H1 (cell line): ENCODE measurements at regions not wholly inside any gene's neighbourhood (a gene's known extent, or its start where the extent isn't known, plus 50 kb on each side); places are given as distances from the start of the nearest gene placed in this dataset.

Experiments used
- CTCF ChIA-PET: fragments of 300-600 bp; sonication (Branson Sonifier 250); formaldehyde crosslinking; loops from one replicate; lab custom pipeline; 2021; ENCODE audit not compliant: partially characterized antibody; lab: Charles Lee
- POLR2A ChIA-PET: fragments of 300-600 bp; sonication (Branson Sonifier 250); formaldehyde crosslinking; loops from one replicate; lab custom pipeline; 2021; ENCODE audit warnings: inconsistent platforms; ENCODE audit not compliant: partially characterized antibody; lab: Charles Lee
- DNase-seq, 2 experiments: peaks; one replicate each; pipeline versions ENCODE4 v3.0.0 to v3.0.0-alpha.2; 2010 to 2022; ENCODE audit warnings: low spot score in 2 of 2, low read depth in 1 of 2, mixed read lengths in 1 of 2
- FAIRE-seq: peaks from 2 replicates; lab custom pipeline; 2011; peaks lifted over from hg19 to GRCh38; lab: Jason Lieb, UNC
- H2AFZ ChIP-seq: 2 replicates; pipeline ENCODE4 v1.8.1; 2012; ENCODE audit warnings: low read length, inconsistent platforms
- H2AK5ac ChIP-seq: 2 replicates; pipeline ENCODE4 v1.6.1; 2013; ENCODE audit warnings: low read depth, low read length
- H2BK120ac ChIP-seq: replicated peaks from 2 replicates; pipeline ENCODE3; 2013; ENCODE audit warnings: low read depth, low read length, inconsistent platforms
- H2BK12ac ChIP-seq: 2 replicates; pipeline ENCODE4 v1.6.1; 2013; ENCODE audit warnings: low read depth, low read length
- H2BK15ac ChIP-seq: 2 replicates; pipeline ENCODE4 v1.6.1; 2013; ENCODE audit warnings: low read length
- H2BK20ac ChIP-seq: 2 replicates; pipeline ENCODE4 v1.6.1; 2013; ENCODE audit warnings: low read length
- H2BK5ac ChIP-seq: 2 replicates; pipeline ENCODE4 v1.6.1; 2013; ENCODE audit warnings: low read depth, low read length
- H3K14ac ChIP-seq: 2 replicates; pipeline ENCODE4 v1.6.1; 2013; ENCODE audit warnings: inconsistent platforms; ENCODE audit not compliant: insufficient read length
- H3K18ac ChIP-seq: 2 replicates; pipeline ENCODE4 v1.6.1; 2013; ENCODE audit warnings: low read length; ENCODE audit errors: extremely low read depth
- H3K23ac ChIP-seq: 2 replicates; pipeline ENCODE4 v1.6.1; 2013; ENCODE audit warnings: inconsistent platforms; ENCODE audit not compliant: insufficient read length
- H3K23me2 ChIP-seq: 2 replicates; pipeline ENCODE4 v1.6.1; 2013; ENCODE audit warnings: low read depth, low read length
- H3K27ac ChIP-seq: 2 replicates; pipeline ENCODE4 v1.6.1; 2011; ENCODE audit warnings: low read depth, low read length, inconsistent platforms
- H3K27me3 ChIP-seq, 4 experiments: replicated peaks in 1 of 4; 1 replicate in 1 of 4; 2 replicates in 3 of 4; pipeline versions ENCODE4 v1.6.1 to v1.8.1; 2011 to 2013; ENCODE audit warnings: low read length in 3 of 4, mild to moderate bottlenecking in 3 of 4, inconsistent platforms in 2 of 4, mixed read lengths in 2 of 4, moderate library complexity in 1 of 4; ENCODE audit not compliant: control insufficient read depth in 3 of 4, insufficient read depth in 3 of 4; ENCODE audit errors: extremely low read depth in 1 of 4
- H3K36me3 ChIP-seq, 4 experiments: 2 replicates each; pipeline versions ENCODE4 v1.6.1 to v1.8.1; 2011 to 2013; ENCODE audit warnings: mild to moderate bottlenecking in 4 of 4, low read length in 3 of 4, moderate library complexity in 2 of 4, control low read depth in 1 of 4, inconsistent platforms in 1 of 4; ENCODE audit not compliant: insufficient read depth in 4 of 4, control insufficient read depth in 2 of 4
- H3K4ac ChIP-seq: replicated peaks from 2 replicates; pipeline ENCODE3; 2013; ENCODE audit warnings: low read length, low read depth, mixed read lengths, inconsistent platforms; ENCODE audit not compliant: insufficient read length
- H3K4me1 ChIP-seq, 4 experiments: replicated peaks in 1 of 4; 1 replicate in 1 of 4; 2 replicates in 3 of 4; pipeline versions ENCODE4 v1.6.1 to v1.8.1; 2011 to 2013; ENCODE audit warnings: low read length in 3 of 4, inconsistent platforms in 2 of 4, mixed read lengths in 1 of 4; ENCODE audit not compliant: insufficient read depth in 4 of 4, control insufficient read depth in 3 of 4
- H3K4me2 ChIP-seq, 2 experiments: 2 replicates each; pipeline versions ENCODE4 v1.6.1 to v1.8.1; 2011 to 2013; ENCODE audit warnings: low read depth in 2 of 2, low read length in 2 of 2, control low read depth in 1 of 2, inconsistent platforms in 1 of 2, mild to moderate bottlenecking in 1 of 2; ENCODE audit not compliant: insufficient read depth in 1 of 2
- H3K4me3 ChIP-seq, 4 experiments: fragments of 200-600, 300-600 bp in 1 of 4; sonication (generic), shearing (Covaris generic), sonication (Bioruptor Twin) in 1 of 4; 2 replicates each; pipeline versions ENCODE4 v1.5.1 to v1.8.1; 2011 to 2016; ENCODE audit warnings: low read length in 4 of 4, low read depth in 3 of 4, control low read depth in 2 of 4, inconsistent platforms in 2 of 4, mild to moderate bottlenecking in 2 of 4, mixed read lengths in 1 of 4, moderate library complexity in 1 of 4; ENCODE audit not compliant: insufficient read depth in 2 of 4; ENCODE audit errors: extremely low read depth in 1 of 4
- H3K56ac ChIP-seq: replicated peaks from 2 replicates; pipeline ENCODE3; 2013; ENCODE audit warnings: low read depth, mild to moderate bottlenecking, mixed read lengths, low read length, inconsistent platforms; ENCODE audit not compliant: insufficient read length
- H3K79me1 ChIP-seq: 2 replicates; pipeline ENCODE4 v1.6.1; 2013; ENCODE audit warnings: low read depth, low read length, control low read depth
- H3K79me2 ChIP-seq, 2 experiments: 2 replicates each; pipeline versions ENCODE4 v1.6.1 to v1.8.1; 2012 to 2013; ENCODE audit warnings: low read length in 2 of 2, mild to moderate bottlenecking in 2 of 2, inconsistent platforms in 1 of 2; ENCODE audit not compliant: insufficient read depth in 2 of 2, control insufficient read depth in 1 of 2
- H3K9ac ChIP-seq, 4 experiments: replicated peaks in 1 of 4; 1 replicate in 1 of 4; 2 replicates in 3 of 4; pipeline versions ENCODE4 v1.6.1 to v1.8.1; 2011 to 2013; ENCODE audit warnings: low read depth in 3 of 4, low read length in 3 of 4, control low read depth in 2 of 4, mild to moderate bottlenecking in 2 of 4, moderate library complexity in 2 of 4, inconsistent platforms in 1 of 4; ENCODE audit errors: extremely low read depth in 1 of 4
- H3K9me3 ChIP-seq, 2 experiments: 2 replicates each; pipeline versions ENCODE4 v1.6.1 to v1.8.1; 2012 to 2013; ENCODE audit warnings: mild to moderate bottlenecking in 2 of 2, moderate library complexity in 2 of 2, control low read depth in 1 of 2, inconsistent platforms in 1 of 2, low read depth in 1 of 2, low read length in 1 of 2, mixed read lengths in 1 of 2; ENCODE audit not compliant: insufficient read depth in 2 of 2
- H4K20me1 ChIP-seq, 2 experiments: replicated peaks in 1 of 2; 2 replicates each; pipeline versions ENCODE3 to v1.8.1; 2011 to 2013; ENCODE audit warnings: inconsistent platforms in 2 of 2, low read length in 2 of 2, mild to moderate bottlenecking in 1 of 2; ENCODE audit not compliant: insufficient read depth in 2 of 2, control insufficient read depth in 1 of 2
- H4K5ac ChIP-seq: 2 replicates; pipeline ENCODE4 v1.6.1; 2013; ENCODE audit warnings: low read length, low read depth, mixed read lengths, inconsistent platforms; ENCODE audit not compliant: insufficient read length
- H4K8ac ChIP-seq: 2 replicates; pipeline ENCODE4 v1.8.0; 2013; ENCODE audit warnings: mild to moderate bottlenecking, moderate library complexity, low read length, inconsistent platforms; ENCODE audit not compliant: insufficient read depth; ENCODE audit errors: extremely low read depth
- H4K91ac ChIP-seq: replicated peaks from 2 replicates; pipeline ENCODE3; 2013; ENCODE audit warnings: low read length, mixed read lengths, inconsistent platforms; ENCODE audit not compliant: insufficient read length
- ATF3 ChIP-seq: IDR thresholded peaks from 2 replicates; pipeline ENCODE4 v1.6.1; 2011; ENCODE audit warnings: low read depth, mild to moderate bottlenecking, low read length; ENCODE audit not compliant: insufficient read depth
- CBX5 ChIP-seq: fragments of 300-800, 300-1000 bp; sonication (generic); IDR thresholded peaks from 2 replicates; pipeline ENCODE4 v1.7.1; 2016; ENCODE audit warnings: antibody characterized with exemption, low read length, low read depth
- CTBP2 ChIP-seq: IDR thresholded peaks from 2 replicates; pipeline ENCODE4 v1.7.0; 2011; ENCODE audit warnings: borderline replicate concordance, mild to moderate bottlenecking, moderate library complexity, mixed read lengths, low read length; ENCODE audit not compliant: insufficient read depth, insufficient read length
- EGR1 ChIP-seq: IDR thresholded peaks from 2 replicates; pipeline ENCODE4 v1.6.1; 2011; ENCODE audit warnings: low read depth, low read length, borderline replicate concordance
- POLR2AphosphoS5 ChIP-seq: IDR thresholded peaks from 2 replicates; pipeline ENCODE4 v1.6.1; 2011; ENCODE audit warnings: low read depth, low read length
- SP2 ChIP-seq: IDR thresholded peaks from 2 replicates; pipeline ENCODE4 v1.6.1; 2012; ENCODE audit warnings: mild to moderate bottlenecking, low read length, inconsistent platforms
- SUZ12 ChIP-seq: fragments of 200-600 bp; sonication (generic); IDR thresholded peaks from 2 replicates; pipeline ENCODE4 v1.6.1; 2012; ENCODE audit warnings: mild to moderate bottlenecking, inconsistent platforms, low read length, moderate library complexity, mixed read lengths
- WGBS, 2 experiments: shearing (Covaris generic) in 1 of 2; methylation state at CpG; one replicate each; pipeline versions ENCODE4 v1.1.6 to v1.1.7; 2013 to 2015; ENCODE audit warnings: low lambda C conversion rate in 2 of 2, mixed read lengths in 2 of 2, inconsistent platforms in 1 of 2, low coverage in 1 of 2, missing lambda C conversion rate in 1 of 2; ENCODE audit not compliant: insufficient replicate concordance in 2 of 2, insufficient coverage in 1 of 2, insufficient read length in 1 of 2; ENCODE audit errors: extremely low coverage in 1 of 2, missing lambda C conversion rate in 1 of 2; 5-methylcytosine and 5-hydroxymethylcytosine counted together
- TF ChIP-seq, protein P1 (sequence below), 3 experiments: IDR thresholded peaks; 1 replicate in 2 of 3; 2 replicates in 1 of 3; pipeline versions ENCODE4 v1.5.1 to v1.6.1; 2011; ENCODE audit warnings: low read length in 3 of 3, mild to moderate bottlenecking in 3 of 3, inconsistent platforms in 2 of 3, low read depth in 1 of 3, moderate library complexity in 1 of 3; ENCODE audit not compliant: insufficient read depth in 1 of 3; ENCODE audit errors: control extremely low read depth in 1 of 3
- TF ChIP-seq, protein P2 (sequence below): IDR thresholded peaks from 2 replicates; pipeline ENCODE4 v1.6.1; 2012; ENCODE audit warnings: inconsistent platforms

GRCh38 chr1:177784409-177784808 is 185.4 kb downstream of the SEC16B start:
- WGBS, 2 experiments: 100% methylated on average over 1 of the region's 1 CpG; no CpG with 5 or more reads in 1 of the 2 experiments
- no peak overlapping the region for H3K23ac ChIP-seq
- no peak overlapping the region for H2BK120ac ChIP-seq
- H3K4me3 ChIP-seq: no peak overlapping the region
- H3K79me2 ChIP-seq: no peaks in the 10 kb centered on the region
- no peaks in the 10 kb centered on the region for H3K23me2 ChIP-seq
- peaks cover 0 to 2% (median 0%) of the 10 kb centered on the region in 4 experiments; a peak in 1 of 8 replicates for H3K36me3 ChIP-seq
- ChIA-PET POLR2A (no interaction called here), CTCF (interaction anchor here (0.6 to 6.0 kb wide), 15 partner anchors 8 to 833 kb away, joined by 3 to 61 read pairs (median 3); no protein-coding TSS in a partner anchor)
- no peaks in the 10 kb centered on the region for H4K20me1 ChIP-seq
- no peak for FAIRE-seq
- H3K4me2 ChIP-seq: no peak overlapping the region
- no peak overlapping the region for H4K8ac ChIP-seq
- H3K14ac ChIP-seq: no peak overlapping the region
- H3K56ac ChIP-seq: no peak overlapping the region
- H3K9ac ChIP-seq: no peak overlapping the region
- H2BK20ac ChIP-seq: no peak overlapping the region
- H3K79me1 ChIP-seq: no peaks in the 10 kb centered on the region
- H4K91ac ChIP-seq: no peak overlapping the region
- no peak overlapping the region for H2BK15ac ChIP-seq
- H2BK12ac ChIP-seq: no peak overlapping the region
- peaks cover 0 to 5% (median 2%) of the 10 kb centered on the region in 4 experiments; a peak in 3 of 7 replicates for H3K4me1 ChIP-seq
- H4K5ac ChIP-seq: no peak overlapping the region
- H2AFZ ChIP-seq: no peak overlapping the region
- no peak overlapping the region for H3K27ac ChIP-seq
- H3K9me3 ChIP-seq: no peaks in the 10 kb centered on the region
- H3K4ac ChIP-seq: no peak overlapping the region
- DNase-seq: no peak
- no peak overlapping the region for H3K18ac ChIP-seq
- H2AK5ac ChIP-seq: no peak overlapping the region
- no peak overlapping the region for H2BK5ac ChIP-seq
- H3K27me3 ChIP-seq: no peaks in the 10 kb centered on the region
- TF ChIP-seq, protein P1, sequence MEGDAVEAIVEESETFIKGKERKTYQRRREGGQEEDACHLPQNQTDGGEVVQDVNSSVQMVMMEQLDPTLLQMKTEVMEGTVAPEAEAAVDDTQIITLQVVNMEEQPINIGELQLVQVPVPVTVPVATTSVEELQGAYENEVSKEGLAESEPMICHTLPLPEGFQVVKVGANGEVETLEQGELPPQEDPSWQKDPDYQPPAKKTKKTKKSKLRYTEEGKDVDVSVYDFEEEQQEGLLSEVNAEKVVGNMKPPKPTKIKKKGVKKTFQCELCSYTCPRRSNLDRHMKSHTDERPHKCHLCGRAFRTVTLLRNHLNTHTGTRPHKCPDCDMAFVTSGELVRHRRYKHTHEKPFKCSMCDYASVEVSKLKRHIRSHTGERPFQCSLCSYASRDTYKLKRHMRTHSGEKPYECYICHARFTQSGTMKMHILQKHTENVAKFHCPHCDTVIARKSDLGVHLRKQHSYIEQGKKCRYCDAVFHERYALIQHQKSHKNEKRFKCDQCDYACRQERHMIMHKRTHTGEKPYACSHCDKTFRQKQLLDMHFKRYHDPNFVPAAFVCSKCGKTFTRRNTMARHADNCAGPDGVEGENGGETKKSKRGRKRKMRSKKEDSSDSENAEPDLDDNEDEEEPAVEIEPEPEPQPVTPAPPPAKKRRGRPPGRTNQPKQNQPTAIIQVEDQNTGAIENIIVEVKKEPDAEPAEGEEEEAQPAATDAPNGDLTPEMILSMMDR (IDR thresholded peaks at IDR 0.05; ENCODE audit: control extremely low read depth in 1 of 3, insufficient read depth in 1 of 3, low read depth in 1 of 3, low read length in 3 of 3): no peak
- TF ChIP-seq SUZ12 (no peak), EGR1 (no peak), ATF3 (no peak), CBX5 (no peak), POLR2AphosphoS5 (no peak), SP2 (no peak), CTBP2 (no peak)
- TF ChIP-seq, protein P2, sequence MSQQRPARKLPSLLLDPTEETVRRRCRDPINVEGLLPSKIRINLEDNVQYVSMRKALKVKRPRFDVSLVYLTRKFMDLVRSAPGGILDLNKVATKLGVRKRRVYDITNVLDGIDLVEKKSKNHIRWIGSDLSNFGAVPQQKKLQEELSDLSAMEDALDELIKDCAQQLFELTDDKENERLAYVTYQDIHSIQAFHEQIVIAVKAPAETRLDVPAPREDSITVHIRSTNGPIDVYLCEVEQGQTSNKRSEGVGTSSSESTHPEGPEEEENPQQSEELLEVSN: no peak
